ENCODE measurements at regions not wholly inside any gene's neighbourhood (a gene's known extent, or its start where the extent isn't known, plus 50 kb on each side); places are given as distances from the start of the nearest gene placed in this dataset.

GRCh38 chr15:38882221-38882620 is 317.6 kb upstream of the RASGRP1 start:
- no peak for TF ChIP-seq BRCA1 (IDR thresholded peaks at IDR 0.05; ENCODE audit: low read depth, low read length)
- no peak for TF ChIP-seq JUN (IDR thresholded peaks at IDR 0.05; ENCODE audit: low read depth, low read length)
- no peak for TF ChIP-seq POLR2AphosphoS5 (IDR thresholded peaks at IDR 0.05; ENCODE audit: low read depth, low read length)
- no peak for TF ChIP-seq RFX5 (IDR thresholded peaks at IDR 0.05; ENCODE audit: borderline replicate concordance, low read depth, low read length)
- TF ChIP-seq YY1 (IDR thresholded peaks at IDR 0.05; ENCODE audit: low read depth, low read length), result no peak
- no peak for TF ChIP-seq ATF3 (IDR thresholded peaks at IDR 0.05; ENCODE audit: insufficient read depth, low read depth, low read length)
- TF ChIP-seq, protein P1, sequence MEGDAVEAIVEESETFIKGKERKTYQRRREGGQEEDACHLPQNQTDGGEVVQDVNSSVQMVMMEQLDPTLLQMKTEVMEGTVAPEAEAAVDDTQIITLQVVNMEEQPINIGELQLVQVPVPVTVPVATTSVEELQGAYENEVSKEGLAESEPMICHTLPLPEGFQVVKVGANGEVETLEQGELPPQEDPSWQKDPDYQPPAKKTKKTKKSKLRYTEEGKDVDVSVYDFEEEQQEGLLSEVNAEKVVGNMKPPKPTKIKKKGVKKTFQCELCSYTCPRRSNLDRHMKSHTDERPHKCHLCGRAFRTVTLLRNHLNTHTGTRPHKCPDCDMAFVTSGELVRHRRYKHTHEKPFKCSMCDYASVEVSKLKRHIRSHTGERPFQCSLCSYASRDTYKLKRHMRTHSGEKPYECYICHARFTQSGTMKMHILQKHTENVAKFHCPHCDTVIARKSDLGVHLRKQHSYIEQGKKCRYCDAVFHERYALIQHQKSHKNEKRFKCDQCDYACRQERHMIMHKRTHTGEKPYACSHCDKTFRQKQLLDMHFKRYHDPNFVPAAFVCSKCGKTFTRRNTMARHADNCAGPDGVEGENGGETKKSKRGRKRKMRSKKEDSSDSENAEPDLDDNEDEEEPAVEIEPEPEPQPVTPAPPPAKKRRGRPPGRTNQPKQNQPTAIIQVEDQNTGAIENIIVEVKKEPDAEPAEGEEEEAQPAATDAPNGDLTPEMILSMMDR (IDR thresholded peaks at IDR 0.05; ENCODE audit: control extremely low read depth in 1 of 3, insufficient read depth in 1 of 3, low read depth in 1 of 3, low read length in 3 of 3), result no peak
- no peak for TF ChIP-seq EZH2 (IDR thresholded peaks at IDR 0.05; ENCODE audit: low read depth, low read length, severe bottlenecking)
- no peak for TF ChIP-seq KDM1A (IDR thresholded peaks at IDR 0.05; ENCODE audit: borderline replicate concordance, low read length)
- no peak for TF ChIP-seq NRF1 (IDR thresholded peaks at IDR 0.05; ENCODE audit: low read depth, low read length)
- no peak for TF ChIP-seq RAD21 (IDR thresholded peaks at IDR 0.05 in 1 of 2, conservative IDR thresholded peaks at IDR 0.05 in 1 of 2; ENCODE audit: low read depth in 2 of 2, low read length in 2 of 2)
